WTC11 (cell line): ENCODE measurements at regions not wholly inside any gene's neighbourhood (a gene's known extent, or its start where the extent isn't known, plus 50 kb on each side); places are given as distances from the start of the nearest gene placed in this dataset.

Source experiments
- ATAC-seq: fragments of 200-7000 bp; cut with Tn5 transposase; 2 replicates; pipeline ENCODE4 v1.10.0; 2021; ENCODE audit warnings: mild to moderate bottlenecking, moderate library complexity
- CTCF ChIA-PET: fragments of 300-600 bp; sonication (Branson Sonifier 250); formaldehyde crosslinking; loops from one replicate; lab custom pipeline; 2021; ENCODE audit warnings: antibody characterized with exemption; lab: Charles Lee
- POLR2A ChIA-PET: fragments of 350-600 bp; sonication (Branson Sonifier 250); formaldehyde crosslinking; loops from one replicate; lab custom pipeline; 2021; ENCODE audit warnings: antibody characterized with exemption; lab: Charles Lee
- DNase-seq: peaks from one replicate; pipeline ENCODE4 v3.0.0; 2021; ENCODE audit warnings: low spot score
- H3K27ac Mint-ChIP-seq: 2 replicates; pipeline ENCODE4 v1.8.0; 2021; ENCODE audit warnings: mixed read lengths
- H3K27me3 Mint-ChIP-seq: 2 replicates; pipeline ENCODE4 v1.8.0; 2021; ENCODE audit warnings: low read depth, mild to moderate bottlenecking, moderate library complexity, mixed read lengths
- H3K36me3 Mint-ChIP-seq: 2 replicates; pipeline ENCODE4 v1.8.0; 2021; ENCODE audit warnings: mixed read lengths
- H3K4me1 Mint-ChIP-seq: 2 replicates; pipeline ENCODE4 v1.8.0; 2022; ENCODE audit warnings: mixed read lengths
- H3K4me3 Mint-ChIP-seq: 2 replicates; pipeline ENCODE4 v1.8.0; 2021; ENCODE audit warnings: mild to moderate bottlenecking, moderate library complexity, mixed read lengths
- H3K9me3 Mint-ChIP-seq: 2 replicates; pipeline ENCODE4 v1.8.0; 2021; ENCODE audit warnings: mixed read lengths
- CREB1 ChIP-seq: sonication (generic); formaldehyde crosslinking; IDR thresholded peaks from 2 replicates; pipeline ENCODE4 v1.8.0; 2023; ENCODE audit warnings: mild to moderate bottlenecking, missing genetic modification reagents
- ETV6 ChIP-seq: sonication (generic); formaldehyde crosslinking; IDR thresholded peaks from 2 replicates; pipeline ENCODE4 v1.8.1; 2022; ENCODE audit warnings: mild to moderate bottlenecking, missing genetic modification reagents
- FOXK1 ChIP-seq: sonication (generic); formaldehyde crosslinking; IDR thresholded peaks from 2 replicates; pipeline ENCODE4 v1.8.0; 2022; ENCODE audit warnings: mild to moderate bottlenecking, moderate library complexity, missing genetic modification reagents
- HMGA2 ChIP-seq: fragments of 250-450 bp; sonication (Bioruptor Pico); IDR thresholded peaks from 2 replicates; pipeline ENCODE4 v1.4.0; 2021; ENCODE audit warnings: mild to moderate bottlenecking, moderate library complexity
- JUN ChIP-seq: sonication (generic); formaldehyde crosslinking; IDR thresholded peaks from 2 replicates; pipeline ENCODE4 v1.8.0; 2023; ENCODE audit warnings: mild to moderate bottlenecking, missing genetic modification reagents
- NFATC4 ChIP-seq: fragments of 250-450 bp; sonication (Bioruptor Pico); IDR thresholded peaks from 2 replicates; pipeline ENCODE4 v1.9.0; 2021; ENCODE audit warnings: mild to moderate bottlenecking
- NFE2L1 ChIP-seq: sonication (generic); formaldehyde crosslinking; IDR thresholded peaks from 2 replicates; pipeline ENCODE4 v1.8.1; 2023; ENCODE audit warnings: missing genetic modification reagents
- NFYB ChIP-seq: sonication (generic); formaldehyde crosslinking; conservative IDR thresholded peaks from 2 replicates; pipeline ENCODE4 v1.8.0; 2022; ENCODE audit warnings: low read depth, missing genetic modification reagents
- OVOL2 ChIP-seq: fragments of 250-450 bp; sonication (Bioruptor Pico); IDR thresholded peaks from 2 replicates; pipeline ENCODE4 v1.9.0; 2021; ENCODE audit warnings: mild to moderate bottlenecking, borderline replicate concordance
- SOX15 ChIP-seq: fragments of 250-450 bp; sonication (Bioruptor Pico); IDR thresholded peaks from 2 replicates; pipeline ENCODE4 v1.9.0; 2021; ENCODE audit warnings: mild to moderate bottlenecking
- TCF7 ChIP-seq: sonication (generic); formaldehyde crosslinking; IDR thresholded peaks from 2 replicates; pipeline ENCODE4 v1.8.0; 2022; ENCODE audit warnings: mild to moderate bottlenecking, low read depth, missing genetic modification reagents, moderate library complexity
- TEAD1 ChIP-seq: sonication (generic); formaldehyde crosslinking; IDR thresholded peaks from 2 replicates; pipeline ENCODE4 v1.8.0; 2022; ENCODE audit warnings: mild to moderate bottlenecking, missing genetic modification reagents
- TEAD4 ChIP-seq: sonication (generic); formaldehyde crosslinking; IDR thresholded peaks from 2 replicates; pipeline ENCODE4 v1.8.0; 2022; ENCODE audit warnings: mild to moderate bottlenecking, missing genetic modification reagents
- ZNF138 ChIP-seq: sonication (generic); formaldehyde crosslinking; conservative IDR thresholded peaks from 2 replicates; pipeline ENCODE4 v1.8.1; 2022; ENCODE audit warnings: mild to moderate bottlenecking, moderate library complexity, missing genetic modification reagents
- ZNF219 ChIP-seq: sonication (generic); formaldehyde crosslinking; IDR thresholded peaks from 2 replicates; pipeline ENCODE4 v1.8.0; 2023; ENCODE audit warnings: missing genetic modification reagents, mild to moderate bottlenecking, borderline replicate concordance
- ZNF263 ChIP-seq: sonication (generic); formaldehyde crosslinking; IDR thresholded peaks from 2 replicates; pipeline ENCODE4 v1.8.1; 2022; ENCODE audit warnings: low read depth, mild to moderate bottlenecking, moderate library complexity, missing genetic modification reagents
- TF ChIP-seq, protein P1 (sequence below): fragments of 250-450 bp; sonication (Bioruptor Pico); IDR thresholded peaks from 2 replicates; pipeline ENCODE4 v1.8.0; 2021; ENCODE audit warnings: mild to moderate bottlenecking
- TF ChIP-seq, protein P2 (sequence below): sonication (generic); formaldehyde crosslinking; IDR thresholded peaks from 2 replicates; pipeline ENCODE4 v1.8.1; 2023; ENCODE audit warnings: mild to moderate bottlenecking, missing genetic modification reagents, borderline replicate concordance
- TF ChIP-seq, protein P3 (sequence below): sonication (generic); formaldehyde crosslinking; IDR thresholded peaks from 2 replicates; pipeline ENCODE4 v1.8.1; 2022; ENCODE audit warnings: missing genetic modification reagents, borderline replicate concordance

DNA sequence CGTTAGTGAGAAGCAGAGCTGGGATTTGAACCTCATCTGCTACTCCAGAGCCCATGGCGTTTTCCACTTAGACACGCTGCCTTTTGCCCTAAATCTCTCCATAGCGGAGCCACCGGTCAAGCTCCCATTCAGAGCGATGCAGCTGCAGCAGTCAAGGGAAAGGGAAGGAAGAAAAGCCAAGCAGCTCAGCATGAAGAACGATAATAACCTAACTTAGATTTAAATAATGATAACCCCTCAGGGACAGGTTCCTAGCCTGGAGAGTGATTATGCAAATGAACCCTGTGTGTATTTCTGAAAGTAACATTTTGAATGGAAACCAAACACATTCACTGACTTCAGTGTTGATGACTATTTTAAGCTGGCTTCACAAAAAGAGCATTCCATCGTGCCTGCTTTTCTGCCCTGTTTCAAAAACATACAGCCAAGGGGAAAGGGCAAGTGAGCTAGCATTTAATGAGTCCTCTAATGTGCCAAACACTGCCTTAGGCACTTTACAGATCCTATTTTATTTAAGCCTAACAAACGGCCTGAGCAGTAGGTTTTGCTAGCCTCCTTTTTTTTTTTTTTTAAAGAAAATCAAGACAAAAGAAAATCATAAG lies 798.3 kb downstream of the CDH8 start:
- Mint-ChIP-seq H3K27me3 (no peaks in the 10 kb centered on the region; the same call in 1 of the 2 replicates), H3K27ac (no peak overlapping the region), H3K4me3 (no peak overlapping the region), H3K9me3 (no peaks in the 10 kb centered on the region), H3K4me1 (peaks cover 8% of the 10 kb centered on the region)
- ATAC-seq (peak; percentile 60), DNase-seq (no peak)
- CTCF ChIA-PET = no interaction called here
- POLR2A ChIA-PET = no interaction called here
- TF ChIP-seq HMGA2 (no peak), CREB1 (CRISPR knock-in tag) (no peak), TEAD4 (CRISPR knock-in tag) (no peak), NFE2L1 (no peak), FOXK1 (CRISPR knock-in tag) (no peak), TEAD1 (CRISPR knock-in tag) (no peak), OVOL2 (CRISPR knock-in tag) (no peak), NFATC4 (CRISPR knock-in tag) (no peak), ZNF263 (CRISPR knock-in tag) (no peak), NFYB (no peak), SOX15 (CRISPR knock-in tag) (no peak), JUN (CRISPR knock-in tag) (no peak), ZNF138 (CRISPR knock-in tag) (no peak)
- TF ChIP-seq, protein P1, sequence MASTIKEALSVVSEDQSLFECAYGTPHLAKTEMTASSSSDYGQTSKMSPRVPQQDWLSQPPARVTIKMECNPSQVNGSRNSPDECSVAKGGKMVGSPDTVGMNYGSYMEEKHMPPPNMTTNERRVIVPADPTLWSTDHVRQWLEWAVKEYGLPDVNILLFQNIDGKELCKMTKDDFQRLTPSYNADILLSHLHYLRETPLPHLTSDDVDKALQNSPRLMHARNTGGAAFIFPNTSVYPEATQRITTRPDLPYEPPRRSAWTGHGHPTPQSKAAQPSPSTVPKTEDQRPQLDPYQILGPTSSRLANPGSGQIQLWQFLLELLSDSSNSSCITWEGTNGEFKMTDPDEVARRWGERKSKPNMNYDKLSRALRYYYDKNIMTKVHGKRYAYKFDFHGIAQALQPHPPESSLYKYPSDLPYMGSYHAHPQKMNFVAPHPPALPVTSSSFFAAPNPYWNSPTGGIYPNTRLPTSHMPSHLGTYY (CRISPR knock-in tag) = no peak
- TF ChIP-seq, protein P2, sequence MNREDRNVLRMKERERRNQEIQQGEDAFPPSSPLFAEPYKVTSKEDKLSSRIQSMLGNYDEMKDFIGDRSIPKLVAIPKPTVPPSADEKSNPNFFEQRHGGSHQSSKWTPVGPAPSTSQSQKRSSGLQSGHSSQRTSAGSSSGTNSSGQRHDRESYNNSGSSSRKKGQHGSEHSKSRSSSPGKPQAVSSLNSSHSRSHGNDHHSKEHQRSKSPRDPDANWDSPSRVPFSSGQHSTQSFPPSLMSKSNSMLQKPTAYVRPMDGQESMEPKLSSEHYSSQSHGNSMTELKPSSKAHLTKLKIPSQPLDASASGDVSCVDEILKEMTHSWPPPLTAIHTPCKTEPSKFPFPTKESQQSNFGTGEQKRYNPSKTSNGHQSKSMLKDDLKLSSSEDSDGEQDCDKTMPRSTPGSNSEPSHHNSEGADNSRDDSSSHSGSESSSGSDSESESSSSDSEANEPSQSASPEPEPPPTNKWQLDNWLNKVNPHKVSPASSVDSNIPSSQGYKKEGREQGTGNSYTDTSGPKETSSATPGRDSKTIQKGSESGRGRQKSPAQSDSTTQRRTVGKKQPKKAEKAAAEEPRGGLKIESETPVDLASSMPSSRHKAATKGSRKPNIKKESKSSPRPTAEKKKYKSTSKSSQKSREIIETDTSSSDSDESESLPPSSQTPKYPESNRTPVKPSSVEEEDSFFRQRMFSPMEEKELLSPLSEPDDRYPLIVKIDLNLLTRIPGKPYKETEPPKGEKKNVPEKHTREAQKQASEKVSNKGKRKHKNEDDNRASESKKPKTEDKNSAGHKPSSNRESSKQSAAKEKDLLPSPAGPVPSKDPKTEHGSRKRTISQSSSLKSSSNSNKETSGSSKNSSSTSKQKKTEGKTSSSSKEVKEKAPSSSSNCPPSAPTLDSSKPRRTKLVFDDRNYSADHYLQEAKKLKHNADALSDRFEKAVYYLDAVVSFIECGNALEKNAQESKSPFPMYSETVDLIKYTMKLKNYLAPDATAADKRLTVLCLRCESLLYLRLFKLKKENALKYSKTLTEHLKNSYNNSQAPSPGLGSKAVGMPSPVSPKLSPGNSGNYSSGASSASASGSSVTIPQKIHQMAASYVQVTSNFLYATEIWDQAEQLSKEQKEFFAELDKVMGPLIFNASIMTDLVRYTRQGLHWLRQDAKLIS = no peak
- TF ChIP-seq, protein P3, sequence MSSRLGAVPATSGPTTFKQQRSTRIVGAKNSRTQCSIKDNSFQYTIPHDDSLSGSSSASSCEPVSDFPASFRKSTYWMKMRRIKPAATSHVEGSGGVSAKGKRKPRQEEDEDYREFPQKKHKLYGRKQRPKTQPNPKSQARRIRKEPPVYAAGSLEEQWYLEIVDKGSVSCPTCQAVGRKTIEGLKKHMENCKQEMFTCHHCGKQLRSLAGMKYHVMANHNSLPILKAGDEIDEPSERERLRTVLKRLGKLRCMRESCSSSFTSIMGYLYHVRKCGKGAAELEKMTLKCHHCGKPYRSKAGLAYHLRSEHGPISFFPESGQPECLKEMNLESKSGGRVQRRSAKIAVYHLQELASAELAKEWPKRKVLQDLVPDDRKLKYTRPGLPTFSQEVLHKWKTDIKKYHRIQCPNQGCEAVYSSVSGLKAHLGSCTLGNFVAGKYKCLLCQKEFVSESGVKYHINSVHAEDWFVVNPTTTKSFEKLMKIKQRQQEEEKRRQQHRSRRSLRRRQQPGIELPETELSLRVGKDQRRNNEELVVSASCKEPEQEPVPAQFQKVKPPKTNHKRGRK (CRISPR knock-in tag) = no peak
- TF ChIP-seq, all 79 proteins: peak for 0
- H3K36me3 Mint-ChIP-seq = no peaks in the 10 kb centered on the region

DNA sequence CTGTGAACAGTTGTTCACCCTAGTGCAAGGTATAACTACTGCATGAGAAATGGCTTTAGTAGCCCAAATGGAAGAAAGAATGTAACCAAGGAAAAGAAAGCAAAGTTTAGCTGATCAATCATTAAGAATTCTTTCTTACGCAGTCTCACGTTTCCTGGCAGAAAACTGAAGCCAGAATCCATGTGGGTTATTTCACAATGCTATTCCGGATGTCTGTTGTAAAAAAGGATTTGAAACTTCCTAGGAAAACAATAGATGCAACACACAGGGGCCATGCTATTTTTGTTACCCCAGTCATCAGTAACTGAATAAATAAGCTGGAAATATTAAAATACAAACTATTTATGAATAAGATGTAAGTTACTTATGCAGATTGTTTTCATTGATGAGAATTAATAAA lies 802.5 kb downstream of the CDH8 start:
- ChIA-PET CTCF (no interaction called here), POLR2A (no interaction called here)
- DNase-seq (no peak), ATAC-seq (no peak)
- Mint-ChIP-seq H3K27ac (no peak overlapping the region), H3K36me3 (no peaks in the 10 kb centered on the region), H3K9me3 (no peaks in the 10 kb centered on the region), H3K4me1 (peaks cover 6% of the 10 kb centered on the region), H3K27me3 (no peaks in the 10 kb centered on the region), H3K4me3 (no peak overlapping the region)
- TF ChIP-seq OVOL2 (CRISPR knock-in tag) = no peak
- no peak for TF ChIP-seq TCF7
- TF ChIP-seq CREB1 (CRISPR knock-in tag) = no peak

DNA sequence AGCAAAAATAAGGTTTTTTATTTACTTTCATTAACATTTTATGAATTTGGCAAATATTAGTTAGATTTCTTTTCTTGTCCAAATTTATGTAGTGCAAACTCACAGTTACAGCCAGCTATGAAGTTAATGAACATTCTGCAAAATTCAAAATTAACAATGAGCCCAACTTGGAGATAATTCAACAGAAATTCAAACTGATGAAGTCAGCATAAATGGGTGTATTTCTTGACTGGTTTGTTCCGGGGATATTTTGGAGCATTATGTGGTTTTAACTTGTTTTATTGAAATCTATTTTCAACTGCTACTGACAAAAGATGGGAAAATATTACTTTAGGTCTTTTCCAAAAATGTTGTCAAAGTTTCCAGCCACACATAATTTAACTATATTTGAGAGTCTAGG lies 807.9 kb downstream of the CDH8 start:
- no peaks in the 10 kb centered on the region for H3K36me3 Mint-ChIP-seq
- no peaks in the 10 kb centered on the region for H3K27me3 Mint-ChIP-seq
- TF ChIP-seq TCF7 = no peak
- no peak for TF ChIP-seq ETV6 (CRISPR knock-in tag)
- TF ChIP-seq ZNF219 = no peak
- no peak overlapping the region for H3K4me3 Mint-ChIP-seq
- DNase-seq (no peak), ATAC-seq (no peak)
- ChIA-PET CTCF (no interaction called here), POLR2A (no interaction called here)
- peaks cover 6% of the 10 kb centered on the region; the same call in 1 of the 2 replicates for H3K4me1 Mint-ChIP-seq
- H3K9me3 Mint-ChIP-seq = no peaks in the 10 kb centered on the region
- no peak overlapping the region for H3K27ac Mint-ChIP-seq
